ENCODE measurements at regions not wholly inside any gene's neighbourhood (a gene's known extent, or its start where the extent isn't known, plus 50 kb on each side); places are given as distances from the start of the nearest gene placed in this dataset.

- TF ChIP-seq EZH2 (IDR thresholded peaks at IDR 0.05; ENCODE audit: low read length) = no peak
- no peak for TF ChIP-seq CTCF (optimal IDR thresholded peaks at IDR 0.05 in 1 of 3, IDR thresholded peaks at IDR 0.05 in 1 of 3, conservative IDR thresholded peaks at IDR 0.05 in 1 of 3; ENCODE audit: extremely low read depth in 1 of 3, insufficient read depth in 2 of 3, low read length in 3 of 3)
Observed at GRCh38 chr1:14260480-14260879, 338.0 kb upstream of the KAZN start.
